SK-N-SH (cell line): ENCODE measurements at regions not wholly inside any gene's neighbourhood (a gene's known extent, or its start where the extent isn't known, plus 50 kb on each side); places are given as distances from the start of the nearest gene placed in this dataset.
"Not testable (repeated sequence)": the region's sequence is repeated elsewhere in the genome, so short reads cannot be mapped to it uniquely, and the experiment has no call there.

ENCODE experiments used
- CTCF ChIA-PET: fragments of 300-600, 350-600 bp; formaldehyde crosslinking; extraction: SDS; loops from one replicate; lab custom pipeline; 2021; lab: Yijun Ruan, JAX
- POLR2A ChIA-PET: fragments of 350-600 bp; sonication (Branson Sonifier 250); formaldehyde crosslinking; extraction: SDS; loops from one replicate; lab custom pipeline; 2020; ENCODE audit warnings: antibody characterized with exemption, inconsistent platforms; lab: Yijun Ruan, JAX
- DNase-seq: peaks from one replicate; pipeline ENCODE4 v3.0.0; 2012
- H2AFZ ChIP-seq: fragments of 200-600 bp; sonication (generic); 2 replicates; pipeline ENCODE4 v1.8.1; 2016; ENCODE audit warnings: antibody characterized with exemption, mild to moderate bottlenecking, low read depth
- H3F3A ChIP-seq: fragments of 200-600 bp; sonication (generic); replicated peaks from 2 replicates; pipeline ENCODE3; 2016; ENCODE audit warnings: antibody characterized with exemption, mild to moderate bottlenecking; ENCODE audit not compliant: insufficient read depth
- H3K27ac ChIP-seq, 2 experiments: fragments of 200-500 bp in 1 of 2; fragments of 200-600 bp in 1 of 2; sonication (Bioruptor generic) in 1 of 2; sonication (generic), shearing (Covaris generic) in 1 of 2; 2 replicates each; pipeline versions ENCODE4 v1.5.1 to v1.6.1; 2014 to 2016; ENCODE audit warnings: low read depth in 2 of 2, inconsistent platforms in 1 of 2, low read length in 1 of 2, mild to moderate bottlenecking in 1 of 2, mixed read lengths in 1 of 2
- H3K27me3 ChIP-seq: fragments of 200-600 bp; sonication (generic), shearing (Covaris generic); 2 replicates; pipeline ENCODE4 v1.6.1; 2016; ENCODE audit warnings: mixed run types; ENCODE audit not compliant: insufficient read depth
- H3K36me3 ChIP-seq, 2 experiments: fragments of 200-500 bp in 1 of 2; fragments of 200-600 bp in 1 of 2; sonication (Bioruptor generic) in 1 of 2; sonication (generic) in 1 of 2; replicated peaks in 1 of 2; 2 replicates each; pipeline versions ENCODE3 to v1.5.1; 2014 to 2016; ENCODE audit warnings: low read length in 1 of 2, mild to moderate bottlenecking in 1 of 2; ENCODE audit not compliant: insufficient read depth in 2 of 2, control insufficient read depth in 1 of 2
- H3K4me1 ChIP-seq, 2 experiments: fragments of 200-500 bp in 1 of 2; fragments of 200-600 bp in 1 of 2; sonication (Bioruptor generic) in 1 of 2; sonication (generic), shearing (Covaris generic) in 1 of 2; 2 replicates each; pipeline versions ENCODE4 v1.5.1 to v1.6.1; 2014 to 2016; ENCODE audit warnings: low read depth in 1 of 2, low read length in 1 of 2, mixed run types in 1 of 2; ENCODE audit not compliant: insufficient read depth in 2 of 2, control insufficient read depth in 1 of 2
- H3K4me2 ChIP-seq: fragments of 200-600 bp; sonication (generic), shearing (Covaris generic); 2 replicates; pipeline ENCODE4 v1.6.1; 2017; ENCODE audit warnings: mixed run types
- H3K4me3 ChIP-seq, 2 experiments: fragments of 200-500 bp in 1 of 2; fragments of 200-600 bp in 1 of 2; sonication (Bioruptor generic) in 1 of 2; sonication (generic), shearing (Covaris generic) in 1 of 2; 2 replicates each; pipeline versions ENCODE4 v1.5.1 to v1.8.1; 2014 to 2016; ENCODE audit warnings: low read depth in 2 of 2, inconsistent platforms in 1 of 2, low read length in 1 of 2, mild to moderate bottlenecking in 1 of 2, mixed read lengths in 1 of 2, moderate library complexity in 1 of 2
- H3K79me2 ChIP-seq: fragments of 200-600 bp; sonication (generic); 2 replicates; pipeline ENCODE4 v1.8.1; 2017; ENCODE audit warnings: mild to moderate bottlenecking; ENCODE audit not compliant: insufficient read depth
- H3K9ac ChIP-seq: fragments of 200-600 bp; sonication (generic); 2 replicates; pipeline ENCODE4 v1.6.1; 2017; ENCODE audit warnings: mixed run types
- H3K9me2 ChIP-seq: fragments of 200-600 bp; sonication (generic); 2 replicates; pipeline ENCODE4 v1.6.1; 2017; ENCODE audit warnings: mixed run types
- H3K9me3 ChIP-seq: fragments of 200-600 bp; sonication (generic); 2 replicates; pipeline ENCODE4 v1.6.1; 2017; ENCODE audit warnings: mixed run types, mild to moderate bottlenecking, moderate library complexity
- H4K20me1 ChIP-seq: fragments of 200-600 bp; sonication (generic); 2 replicates; pipeline ENCODE4 v1.6.1; 2017; ENCODE audit warnings: mild to moderate bottlenecking, mixed run types; ENCODE audit not compliant: insufficient read depth
- CHD2 ChIP-seq: fragments of 150-350 bp; IDR thresholded peaks from 2 replicates; pipeline ENCODE4 v1.6.1; 2018; ENCODE audit warnings: low read length; ENCODE audit not compliant: partially characterized antibody
- ELF1 ChIP-seq: IDR thresholded peaks from 2 replicates; pipeline ENCODE4 v1.4.0; 2012
- EP300 ChIP-seq, 2 experiments: IDR thresholded peaks; 2 replicates each; pipeline versions ENCODE4 v1.4.0 to v1.6.1; 2012; ENCODE audit warnings: borderline replicate concordance in 1 of 2, low read depth in 1 of 2, low read length in 1 of 2
- EZH2phosphoT487 ChIP-seq: fragments of 200-600 bp; sonication (generic); IDR thresholded peaks from 2 replicates; pipeline ENCODE4 v1.6.1; 2017; ENCODE audit warnings: low read depth, mixed run types, mild to moderate bottlenecking, antibody characterized with exemption, moderate library complexity, borderline replicate concordance
- FOXJ3 ChIP-seq: sonication (generic); formaldehyde crosslinking; IDR thresholded peaks from 2 replicates; pipeline ENCODE4 v1.5.1; 2020; ENCODE audit warnings: mild to moderate bottlenecking, missing genetic modification reagents
- FOXM1 ChIP-seq: IDR thresholded peaks from 2 replicates; pipeline ENCODE4 v1.4.0; 2012; ENCODE audit warnings: low read depth, mild to moderate bottlenecking
- GABPA ChIP-seq: IDR thresholded peaks from 2 replicates; pipeline ENCODE4 v1.4.0; 2012; ENCODE audit warnings: low read depth, mild to moderate bottlenecking
- MXI1 ChIP-seq: IDR thresholded peaks from 2 replicates; pipeline ENCODE4 v1.6.1; 2012; ENCODE audit warnings: mild to moderate bottlenecking, low read depth, low read length, improper control_type of control experiment
- NRF1 ChIP-seq: IDR thresholded peaks from 2 replicates; pipeline ENCODE4 v1.6.1; 2012; ENCODE audit warnings: low read depth, mild to moderate bottlenecking, low read length
- POLR2AphosphoS5 ChIP-seq: IDR thresholded peaks from 2 replicates; pipeline ENCODE4 v1.6.1; 2012; ENCODE audit warnings: low read depth, low read length
- RCOR1 ChIP-seq: fragments of 150-350 bp; IDR thresholded peaks from 2 replicates; pipeline ENCODE4 v1.6.1; 2017; ENCODE audit warnings: antibody characterized with exemption, low read length
- REST ChIP-seq: IDR thresholded peaks from 2 replicates; pipeline ENCODE4 v1.6.1; 2012; ENCODE audit warnings: mild to moderate bottlenecking, low read depth, low read length, moderate library complexity
- SIN3A ChIP-seq: IDR thresholded peaks from 2 replicates; pipeline ENCODE4 v1.6.1; 2012; ENCODE audit warnings: low read depth, mild to moderate bottlenecking, low read length, moderate library complexity, borderline replicate concordance
- TAF1 ChIP-seq: IDR thresholded peaks from 2 replicates; pipeline ENCODE4 v1.6.1; 2012; ENCODE audit warnings: low read depth, mild to moderate bottlenecking, low read length, moderate library complexity, borderline replicate concordance
- TEAD4 ChIP-seq: IDR thresholded peaks from 2 replicates; pipeline ENCODE4 v1.4.0; 2012; ENCODE audit warnings: mild to moderate bottlenecking, borderline replicate concordance; ENCODE audit not compliant: insufficient read depth
- USF2 ChIP-seq: fragments of 150-350 bp; IDR thresholded peaks from 2 replicates; pipeline ENCODE4 v1.6.1; 2017; ENCODE audit warnings: antibody characterized with exemption, low read length, low read depth, borderline replicate concordance
- YY1 ChIP-seq: IDR thresholded peaks from 2 replicates; pipeline ENCODE4 v1.4.0; 2012; ENCODE audit warnings: low read depth, mild to moderate bottlenecking
- WGBS: methylation state at CpG from one replicate; pipeline ENCODE4 v1.1.6; 2017; ENCODE audit warnings: low lambda C conversion rate; 5-methylcytosine and 5-hydroxymethylcytosine counted together

GRCh38 chr4:177255359-177255758 is 54.3 kb upstream of the NEIL3 start:
- Histone ChIP-seq H3K9ac (no peak overlapping the region), H3K9me2 (no peaks in the 10 kb centered on the region), H3K9me3 (no peaks in the 10 kb centered on the region), H3K27ac (no peak overlapping the region), H3K4me2 (no peak overlapping the region), H3F3A (no peaks in the 10 kb centered on the region), H4K20me1 (no peaks in the 10 kb centered on the region), H3K4me3 (no peak overlapping the region), H3K79me2 (no peaks in the 10 kb centered on the region), H3K36me3 (no peaks in the 10 kb centered on the region), H3K4me1 (no peaks in the 10 kb centered on the region), H3K27me3 (no peaks in the 10 kb centered on the region), H2AFZ (no peak overlapping the region)
- no peak for DNase-seq
- WGBS: 55% methylated on average over 2 of the region's 2 CpGs
- ChIA-PET POLR2A (no interaction called here), CTCF (interaction anchor here (0.8 to 1.3 kb wide), 3 partner anchors 84 to 213 kb away, joined by 3 to 4 read pairs (median 3); no protein-coding TSS in a partner anchor)
- TF ChIP-seq YY1 (no peak), USF2 (no peak), SIN3A (no peak), GABPA (no peak), ELF1 (no peak), EP300 (IDR thresholded peaks at IDR 0.05; ENCODE audit: borderline replicate concordance in 1 of 2, low read depth in 1 of 2, low read length in 1 of 2) (no peak), FOXM1 (no peak)

GRCh38 chr4:177256950-177257349 is 52.7 kb upstream of the NEIL3 start:
- DNase-seq: no peak
- ChIA-PET CTCF (no interaction called here), POLR2A (no interaction called here)
- no peaks in the 10 kb centered on the region for H4K20me1 ChIP-seq
- no peaks in the 10 kb centered on the region for H3K4me1 ChIP-seq
- H2AFZ ChIP-seq: no peak overlapping the region
- no peaks in the 10 kb centered on the region for H3K79me2 ChIP-seq
- no peak overlapping the region for H3K9ac ChIP-seq
- H3F3A ChIP-seq: no peaks in the 10 kb centered on the region
- no peaks in the 10 kb centered on the region for H3K9me3 ChIP-seq
- no peak overlapping the region for H3K4me3 ChIP-seq
- H3K9me2 ChIP-seq: no peaks in the 10 kb centered on the region
- 75% methylated on average over 6 of the region's 6 CpGs for WGBS
- no peak overlapping the region for H3K4me2 ChIP-seq
- H3K27ac ChIP-seq: no peak overlapping the region
- no peaks in the 10 kb centered on the region for H3K27me3 ChIP-seq
- H3K36me3 ChIP-seq: no peaks in the 10 kb centered on the region
- TF ChIP-seq EP300 (IDR thresholded peaks at IDR 0.05; ENCODE audit: borderline replicate concordance in 1 of 2, low read depth in 1 of 2, low read length in 1 of 2): no peak
- no peak for TF ChIP-seq CHD2
- TF ChIP-seq FOXJ3 (CRISPR knock-in tag): no peak
- no peak for TF ChIP-seq NRF1
- TF ChIP-seq TEAD4: no peak
- no peak for TF ChIP-seq YY1
- no peak for TF ChIP-seq RCOR1
- TF ChIP-seq SIN3A: no peak
- TF ChIP-seq TAF1: no peak
- no peak for TF ChIP-seq EZH2phosphoT487
- no peak for TF ChIP-seq POLR2AphosphoS5
- TF ChIP-seq REST: no peak
- no peak for TF ChIP-seq MXI1
- TF ChIP-seq, all 33 proteins: peak for 0

- H3K27ac ChIP-seq, H3F3A ChIP-seq, H2AFZ ChIP-seq, H3K9me3 ChIP-seq, H3K9me2 ChIP-seq, POLR2A ChIA-PET, H3K4me1 ChIP-seq, H3K27me3 ChIP-seq, DNase-seq, H4K20me1 ChIP-seq, H3K4me3 ChIP-seq, H3K79me2 ChIP-seq, H3K4me2 ChIP-seq, H3K9ac ChIP-seq, H3K36me3 ChIP-seq: not testable (repeated sequence)
- 80% methylated on average over 2 of the region's 2 CpGs for WGBS
- CTCF ChIA-PET: interaction anchor here (1.4 to 2.3 kb wide), 2 partner anchors 10 kb away, joined by 10 to 17 read pairs; no protein-coding TSS in a partner anchor
Observed at GRCh38 chr4:177259466-177259865, 50.2 kb upstream of the NEIL3 start.
